ENCODE measurements at regions not wholly inside any gene's neighbourhood (a gene's known extent, or its start where the extent isn't known, plus 50 kb on each side); places are given as distances from the start of the nearest gene placed in this dataset.

GRCh38 chr9:121569266-121569648 is 69.6 kb upstream of the GGTA1 start:
- Histone ChIP-seq H3K23ac (ENCODE audit: insufficient read length) (no peak overlapping the region), H2AFZ (ENCODE audit: low read length) (no peak overlapping the region), H4K91ac (replicated peaks; ENCODE audit: insufficient read length, low read length) (no peak overlapping the region), H3K27ac (ENCODE audit: low read depth, low read length) (no peak overlapping the region), H2AK5ac (ENCODE audit: low read depth, low read length) (no peak overlapping the region), H2BK15ac (ENCODE audit: low read length) (no peak overlapping the region), H2BK5ac (ENCODE audit: low read depth, low read length) (no peak overlapping the region), H3K27me3 (replicated peaks in 1 of 4; ENCODE audit: control insufficient read depth in 3 of 4, extremely low read depth in 1 of 4, insufficient read depth in 3 of 4, low read length in 3 of 4) (no peaks in the 10 kb centered on the region), H3K23me2 (ENCODE audit: low read depth, low read length) (no peaks in the 10 kb centered on the region), H4K20me1 (replicated peaks in 1 of 2; ENCODE audit: control insufficient read depth in 1 of 2, insufficient read depth in 2 of 2, low read length in 2 of 2) (no peaks in the 10 kb centered on the region), H3K9me3 (ENCODE audit: insufficient read depth in 2 of 2, low read depth in 1 of 2, low read length in 1 of 2) (no peaks in the 10 kb centered on the region), H3K4ac (replicated peaks; ENCODE audit: insufficient read length, low read depth, low read length) (no peak overlapping the region), H3K36me3 (ENCODE audit: control insufficient read depth in 2 of 4, insufficient read depth in 4 of 4, low read length in 3 of 4) (no peaks in the 10 kb centered on the region), H3K4me1 (replicated peaks in 1 of 4; ENCODE audit: control insufficient read depth in 3 of 4, insufficient read depth in 4 of 4, low read length in 3 of 4) (peaks cover 0 to 10% (median 0%) of the 10 kb centered on the region in 4 experiments; a peak in 2 of 7 replicates), H3K56ac (replicated peaks; ENCODE audit: insufficient read length, low read depth, low read length) (no peak overlapping the region), H3K18ac (ENCODE audit: extremely low read depth, low read length) (no peak overlapping the region), H4K8ac (ENCODE audit: extremely low read depth, insufficient read depth, low read length) (no peak overlapping the region), H2BK12ac (ENCODE audit: low read depth, low read length) (no peak overlapping the region), H2BK20ac (ENCODE audit: low read length) (no peak overlapping the region), H3K14ac (ENCODE audit: insufficient read length) (no peak overlapping the region), H4K5ac (ENCODE audit: insufficient read length, low read depth, low read length) (no peak overlapping the region), H2BK120ac (replicated peaks; ENCODE audit: low read depth, low read length) (no peak overlapping the region), H3K4me3 (ENCODE audit: extremely low read depth in 1 of 4, insufficient read depth in 2 of 4, low read depth in 3 of 4, low read length in 4 of 4) (no peak overlapping the region), H3K4me2 (ENCODE audit: insufficient read depth in 1 of 2, low read depth in 2 of 2, low read length in 2 of 2) (no peak overlapping the region), H3K79me1 (ENCODE audit: low read depth, low read length) (no peaks in the 10 kb centered on the region), H3K79me2 (ENCODE audit: control insufficient read depth in 1 of 2, insufficient read depth in 2 of 2, low read length in 2 of 2) (no peaks in the 10 kb centered on the region), H3K9ac (replicated peaks in 1 of 4; ENCODE audit: extremely low read depth in 1 of 4, low read depth in 3 of 4, low read length in 3 of 4) (no peak overlapping the region)
- CTCF ChIA-PET (ENCODE audit: partially characterized antibody) = interaction anchor here (1.9 to 8.4 kb wide), 5 partner anchors 6 to 20 kb away, joined by 5 to 57 read pairs (median 10); no protein-coding TSS in a partner anchor
- POLR2A ChIA-PET (ENCODE audit: partially characterized antibody) = no interaction called here
- FAIRE-seq (no peak), DNase-seq (ENCODE audit: low read depth in 1 of 2, low spot score in 2 of 2) (no peak)
- WGBS, 2 experiments (ENCODE audit: extremely low coverage in 1 of 2, insufficient coverage in 1 of 2, insufficient read length in 1 of 2, insufficient replicate concordance in 2 of 2, low coverage in 1 of 2, low lambda C conversion rate in 2 of 2, missing lambda C conversion rate in 1 of 2) = 59% methylated on average over 3 of the region's 3 CpGs; no CpG with 5 or more reads in 1 of the 2 experiments
- TF ChIP-seq CREB1 (IDR thresholded peaks at IDR 0.05) (no peak), USF2 (IDR thresholded peaks at IDR 0.05; ENCODE audit: low read length) (no peak), HDAC2 (IDR thresholded peaks at IDR 0.05; ENCODE audit: borderline replicate concordance in 1 of 2, low read depth in 2 of 2, low read length in 2 of 2) (no peak), EGR1 (IDR thresholded peaks at IDR 0.05; ENCODE audit: borderline replicate concordance, low read depth, low read length) (no peak), KDM4A (IDR thresholded peaks at IDR 0.05; ENCODE audit: low read depth, low read length, severe bottlenecking) (no peak), MAX (IDR thresholded peaks at IDR 0.05) (no peak), SIN3A (conservative IDR thresholded peaks at IDR 0.05 in 1 of 2, IDR thresholded peaks at IDR 0.05 in 1 of 2; ENCODE audit: low read depth in 1 of 2, low read length in 2 of 2) (no peak), TBP (IDR thresholded peaks at IDR 0.05; ENCODE audit: low read depth, low read length) (no peak)
